22Rv1 (cell line): ENCODE measurements at regions not wholly inside any gene's neighbourhood (a gene's known extent, or its start where the extent isn't known, plus 50 kb on each side); places are given as distances from the start of the nearest gene placed in this dataset.
"Not testable (repeated sequence)": the region's sequence is repeated elsewhere in the genome, so short reads cannot be mapped to it uniquely, and the experiment has no call there.

ENCODE experiments used
- H3K27ac ChIP-seq: fragments of 450-650 bp; 2 replicates; pipeline ENCODE4 v1.5.1; 2017
- CTCF ChIP-seq: fragments of 450-650 bp; IDR thresholded peaks from 2 replicates; pipeline ENCODE4 v1.5.1; 2017; ENCODE audit warnings: mild to moderate bottlenecking
- ZFX ChIP-seq: fragments of 450-650 bp; IDR thresholded peaks from 2 replicates; pipeline ENCODE4 v1.6.1; 2017; ENCODE audit warnings: antibody characterized with exemption, borderline replicate concordance

- no peak overlapping the region for H3K27ac ChIP-seq
- no peak for TF ChIP-seq CTCF
- no peak for TF ChIP-seq ZFX
These were observed 346.7 kb downstream of the PAX1 start for GRCh38 chr20:22052025-22052650.

GRCh38 chr20:22045956-22046507 lies 340.6 kb downstream of the PAX1 start:
- H3K27ac ChIP-seq = not testable (repeated sequence)

GRCh38 chr20:22027423-22027822 lies 322.0 kb downstream of the PAX1 start:
- no peak overlapping the region for H3K27ac ChIP-seq
- TF ChIP-seq ZFX = no peak
- TF ChIP-seq CTCF = no peak

DNA sequence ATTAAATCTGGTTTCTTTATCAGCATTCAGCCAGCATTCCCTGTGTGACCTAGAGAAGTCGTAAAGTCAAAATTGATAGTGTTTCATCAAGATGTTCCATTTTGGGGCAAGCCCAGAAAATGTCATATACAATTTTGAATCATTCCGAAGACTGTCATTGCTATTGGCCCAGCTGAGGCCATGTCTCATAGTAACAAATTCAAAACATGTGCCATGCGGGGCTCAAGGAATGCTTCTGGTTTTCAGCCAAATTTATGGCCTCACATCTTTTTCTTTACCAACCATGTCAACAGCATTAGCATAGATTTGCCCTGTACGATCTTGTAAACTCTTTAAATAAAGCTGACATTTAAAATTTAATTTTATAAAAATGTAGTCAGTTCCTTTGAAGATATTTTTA lies 314.7 kb downstream of the PAX1 start:
- no peak overlapping the region for H3K27ac ChIP-seq
- TF ChIP-seq ZFX (no peak), CTCF (no peak)

DNA sequence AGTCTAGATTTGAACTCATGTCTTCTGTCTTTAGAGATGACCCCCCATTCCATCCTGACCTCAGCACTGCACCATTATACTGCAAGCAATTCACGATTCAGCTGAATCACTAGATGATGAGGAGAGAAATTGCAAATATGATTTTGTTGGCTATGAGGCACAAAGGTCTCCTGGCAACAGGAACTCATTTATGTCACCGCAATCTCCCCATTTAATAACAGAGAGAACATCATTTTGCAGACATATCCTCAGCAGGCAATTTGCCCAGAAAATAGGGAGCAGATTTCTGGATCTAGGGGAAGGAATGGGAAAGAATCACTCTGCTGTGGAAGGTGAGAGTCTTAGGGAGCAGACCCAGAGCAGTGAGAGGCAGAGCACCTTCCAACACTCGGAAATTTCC lies 303.0 kb downstream of the PAX1 start:
- TF ChIP-seq CTCF (no peak), ZFX (no peak)
- H3K27ac ChIP-seq = no peak overlapping the region

DNA sequence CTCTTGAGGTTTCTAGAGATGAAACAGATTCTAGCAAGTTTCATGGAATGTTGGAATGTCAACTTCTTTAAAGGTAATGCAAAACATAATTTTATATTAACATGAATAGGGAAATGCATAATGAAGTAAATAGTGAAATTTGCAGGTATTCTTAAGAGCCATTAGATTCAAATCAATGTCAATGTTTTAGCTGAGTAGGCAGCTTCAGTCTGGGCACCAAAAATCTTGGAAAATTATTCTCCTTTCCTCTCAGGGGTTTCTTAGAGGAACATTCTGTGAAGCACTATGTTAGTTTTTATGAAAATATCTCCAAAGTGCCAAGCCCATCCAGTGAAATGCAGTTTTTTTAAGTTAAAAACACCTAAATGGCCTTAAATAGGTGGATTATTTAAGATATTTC lies 300.8 kb downstream of the PAX1 start:
- TF ChIP-seq ZFX (no peak), CTCF (no peak)
- no peak overlapping the region for H3K27ac ChIP-seq

GRCh38 chr20:22005535-22005934 lies 300.1 kb downstream of the PAX1 start:
- H3K27ac ChIP-seq = no peak overlapping the region
- TF ChIP-seq ZFX = no peak
- no peak for TF ChIP-seq CTCF

- H3K27ac ChIP-seq = no peak overlapping the region
These were observed 299.5 kb downstream of the PAX1 start for GRCh38 chr20:22004946-22005345.

More at GRCh38 chr20:22004946-22005345, 299.5 kb downstream of the PAX1 start:
- TF ChIP-seq ZFX (no peak), CTCF (no peak)
